LHCN-M2 (cell line): ENCODE measurements at regions not wholly inside any gene's neighbourhood (a gene's known extent, or its start where the extent isn't known, plus 50 kb on each side); places are given as distances from the start of the nearest gene placed in this dataset.
"Not testable (repeated sequence)": the region's sequence is repeated elsewhere in the genome, so short reads cannot be mapped to it uniquely, and the experiment has no call there.

Experiments used
- DNase-seq: peaks from one replicate; pipeline ENCODE4 v3.0.0-alpha.2; 2012; ENCODE audit warnings: low read depth

DNA sequence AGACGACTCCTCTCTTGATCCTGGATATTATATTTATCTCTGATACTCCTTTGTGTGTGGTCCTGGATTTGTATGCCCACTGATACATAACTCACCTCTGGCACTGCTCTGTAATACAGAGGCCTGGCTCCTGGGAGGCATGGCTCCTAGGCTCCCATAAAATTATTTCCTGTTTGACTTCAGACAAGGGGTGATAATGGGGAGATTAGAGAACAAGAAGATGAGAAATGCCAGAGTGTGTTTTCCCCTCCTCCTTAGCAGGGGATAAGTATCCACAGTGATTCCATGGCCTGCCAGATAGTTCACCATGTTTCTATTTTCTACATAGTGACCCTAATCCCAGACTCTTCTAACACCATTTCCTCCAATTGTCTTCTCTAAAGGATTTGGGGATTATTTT, 165.7 kb upstream of the PLSCR5 start:
- no peak for DNase-seq

DNA sequence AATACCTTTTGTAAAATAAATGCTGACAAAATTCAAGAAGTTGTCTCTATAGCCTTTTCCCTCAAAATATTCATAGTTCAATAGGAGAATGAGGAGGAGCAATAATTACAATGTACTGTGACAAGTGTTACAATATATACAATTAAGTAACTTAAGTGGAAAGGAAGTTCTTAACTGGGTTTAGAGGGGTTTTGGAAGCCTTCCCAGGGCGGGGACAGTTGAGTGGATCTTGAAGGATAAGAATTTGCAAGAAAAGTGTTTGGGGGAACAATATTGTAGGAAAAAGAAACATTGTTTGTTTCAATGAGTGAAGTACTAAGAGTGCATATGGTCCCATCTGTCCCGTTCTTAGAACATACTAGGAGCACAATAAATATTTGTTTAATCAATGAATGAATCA, 165.2 kb upstream of the PLSCR5 start:
- DNase-seq, result no peak

DNA sequence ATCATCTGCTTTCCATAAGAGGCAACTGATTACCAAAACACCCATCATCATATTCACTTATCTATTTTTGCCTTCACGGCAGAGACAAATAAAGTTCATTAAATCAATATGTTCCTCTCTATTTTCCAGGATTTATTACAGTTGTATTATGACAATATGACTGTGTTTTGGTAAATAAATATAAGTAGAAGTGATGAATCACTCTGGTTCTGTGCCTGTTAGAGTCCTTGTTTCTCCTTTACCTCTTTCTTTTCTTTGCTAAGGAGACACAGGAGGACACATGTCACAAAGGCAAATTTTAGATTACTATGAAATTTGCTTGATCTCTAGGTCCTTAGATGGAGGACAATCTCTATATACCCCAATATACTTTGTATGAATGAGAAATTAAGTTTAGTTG, 152.6 kb upstream of the PLSCR5 start:
- DNase-seq, result no peak

DNA sequence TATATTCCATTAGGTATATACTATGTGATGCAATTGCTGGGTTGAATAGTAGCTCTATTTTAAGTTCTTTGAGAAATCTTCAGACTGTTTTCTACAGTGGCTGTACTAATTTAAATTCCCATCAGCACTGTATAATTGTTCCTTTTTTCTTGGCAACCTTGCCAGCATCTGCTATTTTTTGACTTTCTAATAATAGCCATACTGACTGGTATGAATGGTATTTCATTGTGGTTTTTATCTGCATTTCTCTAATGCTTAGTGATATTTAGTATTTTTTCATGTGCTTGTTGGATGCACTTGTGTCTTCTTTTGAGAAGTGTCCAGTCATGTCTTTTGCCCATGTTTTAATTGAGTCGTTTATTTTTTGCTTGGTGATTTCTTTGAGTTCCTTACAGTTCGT, 145.1 kb upstream of the PLSCR5 start:
- DNase-seq, result peak; percentile 69

DNA sequence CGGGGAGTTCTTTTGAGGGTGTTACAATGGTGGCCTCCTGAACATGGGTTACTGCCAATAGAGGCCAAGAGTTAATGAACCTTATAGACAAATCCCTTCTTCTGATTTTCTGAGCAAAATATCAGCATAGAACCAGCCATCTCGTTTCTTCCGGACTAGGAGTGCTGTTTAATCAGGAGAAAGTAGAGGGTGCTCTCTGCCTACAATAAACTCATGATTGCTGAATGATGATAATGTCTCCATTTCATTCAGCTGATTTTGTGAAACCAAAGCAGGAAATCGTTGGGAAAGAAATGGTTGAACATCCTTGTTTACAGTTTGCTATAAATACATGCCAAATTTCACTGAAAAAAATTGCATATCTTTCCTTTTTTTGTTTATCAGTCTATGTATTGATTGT, 142.8 kb upstream of the PLSCR5 start:
- peak; percentile 85 for DNase-seq

DNA sequence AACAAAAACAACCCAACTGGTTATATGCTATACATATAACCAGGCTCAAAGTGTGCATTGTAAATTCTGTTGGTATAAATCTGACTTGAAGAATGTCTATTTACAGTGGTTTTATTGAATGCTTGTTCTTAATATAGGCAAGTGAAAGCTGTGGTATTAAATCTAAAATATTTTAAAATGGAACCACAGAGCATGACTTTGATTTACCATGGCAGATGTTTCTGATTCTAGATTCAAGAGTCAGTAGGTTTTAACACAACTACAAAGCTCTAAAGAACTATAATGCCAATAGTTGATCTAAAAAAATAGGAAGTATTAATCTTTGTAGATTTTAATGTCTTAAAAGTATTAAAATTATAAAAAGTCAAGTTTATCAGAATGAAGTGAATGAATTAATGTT, 141.9 kb upstream of the PLSCR5 start:
- DNase-seq, result peak; percentile 55

DNA sequence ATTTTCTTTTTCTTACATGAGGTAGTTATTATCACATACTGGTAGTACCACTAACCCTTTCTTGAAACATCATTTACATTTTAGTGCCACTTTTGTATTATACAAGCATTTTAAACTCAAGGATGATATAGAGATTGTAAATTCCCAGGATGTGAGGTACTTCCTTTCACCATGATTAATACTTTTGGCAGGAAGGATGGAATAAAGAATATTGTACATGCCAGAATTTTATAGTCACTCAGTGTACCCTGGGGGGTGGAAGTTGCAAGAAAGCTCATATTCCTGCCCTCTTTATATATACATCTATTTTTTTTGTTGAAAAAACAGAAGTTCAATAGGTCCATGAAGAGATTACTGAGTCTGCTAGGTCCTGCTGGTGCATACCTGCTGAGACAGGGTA, 141.0 kb upstream of the PLSCR5 start:
- peak; percentile 54 for DNase-seq

DNA sequence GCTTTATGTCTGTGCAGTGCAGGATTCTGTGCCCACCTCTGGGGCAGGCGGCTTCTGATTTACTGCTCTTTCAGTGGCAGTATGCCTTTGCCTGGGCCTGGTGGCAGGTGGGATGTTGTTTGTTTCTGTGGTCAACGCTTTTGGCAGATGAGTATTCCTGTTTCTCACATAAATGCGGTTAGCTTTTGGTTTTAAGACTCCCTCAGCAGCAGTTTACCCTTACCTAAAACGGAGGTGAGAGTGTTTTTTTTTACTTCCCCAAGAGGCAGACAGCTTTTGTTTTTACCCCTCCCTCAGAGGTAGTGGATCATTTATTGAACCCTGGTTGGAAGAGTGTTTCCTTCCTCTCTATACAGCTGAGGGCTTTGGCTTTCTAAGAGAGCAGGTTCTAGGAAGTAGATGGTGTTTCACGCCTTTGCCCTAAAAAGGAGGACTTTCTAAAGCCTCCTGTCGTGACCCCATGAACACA, 134.1 kb upstream of the PLSCR5 start:
- no peak for DNase-seq

DNA sequence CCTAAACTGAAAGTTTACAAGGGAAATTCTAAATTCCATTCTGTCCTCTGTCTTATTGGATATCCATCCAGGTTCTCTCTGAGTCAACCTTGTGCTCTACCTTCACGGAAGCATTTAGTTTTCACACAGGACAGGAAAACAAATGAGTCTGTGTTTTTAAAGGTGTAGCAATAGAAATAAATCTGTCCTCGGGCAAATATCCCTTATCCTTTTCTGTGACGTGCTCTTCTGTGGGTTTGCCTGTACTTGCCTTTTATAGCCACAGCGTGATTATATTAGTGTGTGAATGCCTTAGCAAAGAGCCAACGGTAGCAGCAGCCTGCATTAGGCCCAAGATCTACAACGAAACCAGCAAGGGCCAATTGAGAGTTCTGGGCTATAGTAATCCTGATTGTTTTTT, 127.2 kb upstream of the PLSCR5 start:
- no peak for DNase-seq

DNA sequence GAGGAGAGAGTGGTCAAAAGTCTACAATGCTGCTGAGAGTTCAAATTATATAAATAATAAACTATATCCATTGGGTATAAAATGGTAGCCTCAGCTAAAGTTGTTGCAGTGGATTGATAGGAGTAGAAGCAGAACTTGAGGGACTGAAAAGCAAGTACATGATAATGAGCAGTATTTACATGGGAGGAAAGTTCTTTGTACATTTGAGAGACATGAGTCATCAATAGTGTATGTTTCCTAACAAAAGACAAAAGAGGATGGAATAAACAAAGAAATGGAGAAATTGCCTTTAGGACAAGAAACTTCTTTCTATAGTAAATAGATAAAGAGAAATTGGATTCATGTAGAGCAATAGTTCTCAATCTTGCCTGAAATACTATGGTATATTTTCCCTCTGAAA, 110.0 kb upstream of the PLSCR5 start:
- DNase-seq, result peak; percentile 58

DNA sequence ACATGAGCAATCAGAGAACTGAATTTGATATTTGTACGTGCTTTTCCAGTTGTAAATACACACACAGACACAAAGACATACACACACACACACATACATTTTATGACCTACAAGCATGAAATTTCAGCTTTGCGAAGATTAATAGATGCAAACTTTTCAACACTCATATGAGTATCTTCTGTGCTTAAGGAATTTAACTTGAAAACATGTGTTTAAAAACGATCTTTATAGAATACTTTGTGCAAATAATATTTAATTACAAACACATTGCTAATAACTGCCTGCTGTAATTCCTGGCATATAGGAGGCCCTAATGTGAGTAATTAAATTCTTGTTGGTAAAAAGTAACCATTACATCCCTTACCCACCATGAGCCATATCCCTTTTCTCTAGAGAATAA, 107.7 kb upstream of the PLSCR5 start:
- no peak for DNase-seq

DNA sequence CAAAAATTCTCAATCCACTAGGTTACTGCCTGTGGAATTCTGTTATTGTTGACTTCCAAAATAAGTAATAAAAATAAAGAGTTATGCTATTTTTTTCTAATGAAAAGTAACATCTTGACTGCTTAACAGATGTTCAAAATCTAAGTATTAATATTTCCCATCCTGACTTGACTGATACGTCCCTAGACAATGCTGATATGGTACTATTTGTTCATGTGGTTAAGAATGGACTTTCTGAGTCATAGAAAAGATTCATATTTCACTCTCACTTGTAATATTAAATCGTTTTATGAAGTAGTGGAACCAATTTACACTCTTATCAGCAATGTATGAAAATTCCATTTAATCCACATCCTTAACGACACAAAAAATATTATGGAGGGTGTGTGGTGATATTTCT, 104.8 kb upstream of the PLSCR5 start:
- DNase-seq, result peak; percentile 87

DNA sequence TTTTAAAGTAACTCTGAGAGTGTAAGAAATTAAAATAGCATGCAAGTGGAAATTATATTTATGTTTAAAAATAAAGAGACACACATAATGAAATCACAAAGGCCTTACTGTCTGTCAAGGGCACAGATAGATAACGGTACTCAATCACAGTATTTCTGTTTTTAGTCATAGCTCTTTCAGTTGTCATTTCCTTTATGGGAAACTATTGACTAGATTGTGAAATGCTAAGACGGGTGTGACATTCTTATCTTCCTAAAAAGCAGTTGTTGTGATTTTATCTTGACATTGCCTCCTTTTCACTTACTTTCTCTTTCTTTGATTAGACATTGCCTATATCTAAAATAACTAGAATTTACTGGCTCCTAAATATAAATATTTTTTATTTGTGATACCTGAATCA, 100.1 kb upstream of the PLSCR5 start:
- DNase-seq, result no peak

DNA sequence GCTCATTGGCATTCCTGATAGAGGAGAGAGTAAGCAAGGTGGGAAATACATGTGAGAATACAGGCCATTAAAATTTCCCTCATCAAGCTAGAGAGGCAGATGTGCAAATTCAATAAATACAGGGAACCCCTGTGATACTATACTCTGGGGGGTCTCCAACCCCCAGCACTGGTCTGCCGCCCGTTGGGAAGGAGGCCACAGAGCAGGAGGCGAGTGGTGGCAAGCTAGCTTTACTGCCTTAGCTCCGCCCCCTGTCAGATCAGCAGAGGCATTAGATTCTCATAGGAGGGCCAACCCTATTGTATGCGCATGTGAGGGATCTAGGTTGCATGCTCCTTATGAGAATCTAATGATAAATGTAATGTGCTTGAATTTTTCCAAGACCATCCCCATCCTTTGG, 97.1 kb upstream of the PLSCR5 start:
- DNase-seq, result no peak

DNA sequence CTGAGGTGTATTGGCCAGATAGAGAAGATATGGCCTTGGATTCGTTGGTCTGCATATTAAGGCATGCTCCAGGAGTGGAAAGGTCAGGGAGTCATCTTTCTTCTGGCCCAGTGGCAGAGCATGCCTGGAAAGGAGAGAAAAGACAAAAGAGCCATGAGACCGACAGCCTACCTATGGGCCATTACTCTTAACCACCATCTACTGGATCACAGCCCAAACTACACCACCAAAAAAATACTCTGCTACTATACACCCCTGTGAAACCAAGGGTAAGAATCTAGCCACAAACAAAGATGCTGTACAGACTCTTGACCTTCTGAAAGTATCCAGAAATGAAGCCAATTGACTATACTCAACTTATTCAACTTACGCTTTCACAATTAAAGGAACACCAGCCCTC, 96.1 kb upstream of the PLSCR5 start:
- DNase-seq, result no peak

DNA sequence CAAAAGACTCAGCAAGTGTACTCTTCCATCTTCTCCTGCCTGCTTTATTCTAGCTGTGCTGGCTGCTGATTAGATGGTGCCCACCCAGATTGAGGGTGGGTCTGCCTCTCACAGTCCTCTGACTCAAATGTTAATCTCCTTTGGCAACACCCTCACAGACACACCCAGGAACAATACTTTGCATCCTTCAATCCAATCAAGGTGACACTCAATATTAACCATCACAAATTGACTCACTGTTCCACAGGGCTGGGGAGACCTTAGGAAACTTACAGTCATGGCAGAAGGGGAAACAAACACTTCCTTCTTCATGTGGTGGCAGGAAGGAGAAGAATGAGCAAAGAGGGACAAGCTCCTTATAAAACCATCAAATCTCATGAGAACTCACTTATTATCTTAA, 94.9 kb upstream of the PLSCR5 start:
- DNase-seq, result not testable (repeated sequence)

DNA sequence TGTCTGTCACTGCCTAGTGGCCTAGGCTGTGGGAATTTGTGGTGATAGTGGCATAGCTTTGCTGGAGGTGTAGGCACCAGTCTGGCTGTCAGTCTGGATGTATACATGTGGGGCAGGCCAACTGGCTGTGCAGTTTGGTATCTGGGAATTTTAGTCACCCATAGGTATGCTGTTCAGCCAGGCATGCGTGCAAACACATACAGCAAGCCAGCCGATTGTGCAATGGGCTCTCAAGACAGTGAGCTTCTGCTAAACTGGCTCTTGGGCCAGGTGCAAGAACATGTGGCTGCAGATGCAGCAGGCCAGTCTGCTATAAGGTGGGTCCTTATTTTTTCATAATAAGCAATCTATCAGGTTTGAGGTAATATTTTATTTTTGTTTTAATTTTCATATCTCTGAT, 87.1 kb upstream of the PLSCR5 start:
- no peak for DNase-seq

DNA sequence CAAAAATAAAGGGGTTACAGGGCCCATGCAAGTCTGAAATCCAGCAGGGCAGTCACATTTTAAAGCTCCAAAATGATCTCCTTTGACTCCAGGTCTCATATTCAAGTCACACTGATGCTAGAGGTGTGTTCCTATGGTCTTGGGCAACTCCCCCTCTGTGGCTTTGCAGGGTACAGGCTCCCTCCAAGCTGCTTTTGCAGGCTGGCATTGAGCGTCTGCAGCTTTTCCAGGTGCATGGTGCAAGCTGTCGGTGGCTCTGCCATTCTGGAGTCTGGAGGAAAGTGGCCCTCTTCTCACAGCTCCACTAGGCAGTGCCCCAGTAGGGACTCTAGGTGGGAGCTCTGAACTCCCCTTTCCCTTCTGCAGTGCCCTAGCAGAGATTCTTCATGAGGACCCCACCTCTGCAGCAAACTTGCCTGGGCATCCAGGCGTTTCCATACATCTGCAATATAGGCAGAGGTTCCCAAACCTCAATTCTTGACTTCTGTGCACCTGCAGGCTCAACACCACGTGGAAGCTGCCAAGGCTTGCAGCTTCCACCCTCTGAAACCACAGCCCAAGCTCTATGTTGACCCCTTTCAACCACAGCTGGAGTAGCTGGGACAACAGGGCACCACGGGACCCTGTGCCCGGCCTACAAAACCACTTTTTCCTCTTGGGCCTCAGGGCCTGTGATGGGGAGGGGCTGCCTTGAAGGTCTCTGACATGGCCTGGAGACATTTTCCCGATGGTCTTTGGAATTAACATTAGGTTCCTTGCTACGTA, 80.1 kb upstream of the PLSCR5 start:
- no peak for DNase-seq

DNA sequence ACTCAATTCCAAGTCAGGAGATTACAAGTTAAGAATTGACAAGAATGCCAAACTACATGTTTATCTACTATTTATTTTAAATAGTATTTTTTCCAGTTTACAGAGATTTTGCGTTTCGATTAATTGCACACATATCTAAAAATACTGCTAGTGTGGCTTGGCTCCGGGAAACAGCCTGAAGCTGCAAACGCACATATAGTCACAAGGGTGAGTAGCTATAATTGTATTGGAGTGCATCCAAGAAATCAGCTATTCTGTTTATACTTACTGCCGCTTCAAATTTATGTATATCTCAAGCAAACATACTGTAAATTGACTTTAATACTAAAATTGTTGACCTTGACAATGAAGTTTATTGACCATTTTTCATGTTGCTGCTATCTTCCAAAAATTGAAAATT, 77.0 kb upstream of the PLSCR5 start:
- DNase-seq, result no peak

DNA sequence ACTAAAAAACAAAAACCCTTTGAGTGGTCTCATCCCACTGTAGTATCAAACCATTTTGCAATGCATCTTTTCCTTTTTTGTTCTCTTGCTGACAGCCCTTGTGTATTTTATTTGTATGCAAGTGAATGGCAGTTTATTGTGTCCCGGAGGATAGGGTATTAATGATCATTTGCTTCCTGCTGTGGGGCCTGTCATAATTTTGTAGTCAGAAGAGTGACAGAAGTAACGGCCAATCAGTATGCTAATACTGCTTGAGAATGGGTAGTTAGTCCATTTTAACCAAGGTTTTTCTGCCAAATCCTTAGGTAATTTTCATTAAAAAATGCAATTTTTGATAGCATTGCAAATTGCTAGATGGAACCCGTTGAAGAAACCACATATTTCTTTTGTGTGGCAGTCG, 75.5 kb upstream of the PLSCR5 start:
- DNase-seq, result no peak

DNA sequence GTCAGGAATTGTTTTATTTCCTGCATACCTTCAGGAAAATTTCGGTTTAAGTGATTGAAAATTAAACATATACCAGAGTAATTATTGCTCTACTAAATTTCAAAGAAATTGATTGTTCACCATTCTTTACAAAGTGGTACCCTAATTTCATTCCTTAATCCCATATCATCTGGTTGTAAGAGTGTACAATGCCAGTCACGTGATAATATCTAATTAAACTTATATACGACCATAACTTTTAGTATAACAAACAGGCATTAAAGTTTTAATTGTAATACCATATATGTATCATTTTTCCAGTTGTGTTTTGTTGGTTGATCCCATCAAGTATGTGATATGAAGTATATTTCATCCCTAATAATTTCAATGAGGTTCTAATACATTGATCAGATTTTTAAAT, 74.8 kb upstream of the PLSCR5 start:
- no peak for DNase-seq

DNA sequence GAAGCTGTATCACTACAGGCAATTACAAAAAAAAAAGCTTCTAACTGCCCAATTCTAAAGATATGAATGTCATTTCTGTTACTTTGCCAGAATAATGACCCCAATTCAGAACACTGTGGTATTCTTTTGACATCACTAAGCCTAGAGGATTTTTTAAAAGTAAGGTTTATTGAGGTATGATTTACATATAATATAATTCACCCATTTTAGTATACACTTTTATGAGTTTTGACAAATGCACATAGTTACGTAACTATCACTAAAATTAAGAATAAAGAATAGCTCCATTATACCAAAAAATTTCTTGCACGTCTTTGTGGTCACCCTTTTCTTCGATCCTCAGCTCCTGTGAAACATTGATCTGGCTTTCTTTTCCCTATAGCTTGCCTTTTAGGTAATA, 74.0 kb upstream of the PLSCR5 start:
- no peak for DNase-seq

DNA sequence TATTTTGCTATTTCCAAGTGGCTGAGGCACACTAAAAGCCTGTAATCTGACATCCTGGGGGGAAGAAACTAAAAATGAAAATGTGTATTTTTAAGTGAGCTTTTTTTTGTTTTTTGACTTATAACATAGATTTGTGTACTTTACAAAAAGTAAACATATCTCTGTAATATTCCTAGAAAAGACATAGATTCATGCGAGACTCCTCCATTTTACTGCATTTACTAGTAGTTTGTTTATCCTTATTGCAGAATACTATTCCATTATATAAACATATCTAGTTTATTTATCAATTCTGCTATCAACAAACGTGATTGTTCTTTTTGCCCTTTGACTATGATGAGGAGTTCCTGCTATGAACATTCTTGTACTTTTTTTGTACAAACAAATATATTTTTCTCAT, 67.8 kb upstream of the PLSCR5 start:
- DNase-seq, result no peak

DNA sequence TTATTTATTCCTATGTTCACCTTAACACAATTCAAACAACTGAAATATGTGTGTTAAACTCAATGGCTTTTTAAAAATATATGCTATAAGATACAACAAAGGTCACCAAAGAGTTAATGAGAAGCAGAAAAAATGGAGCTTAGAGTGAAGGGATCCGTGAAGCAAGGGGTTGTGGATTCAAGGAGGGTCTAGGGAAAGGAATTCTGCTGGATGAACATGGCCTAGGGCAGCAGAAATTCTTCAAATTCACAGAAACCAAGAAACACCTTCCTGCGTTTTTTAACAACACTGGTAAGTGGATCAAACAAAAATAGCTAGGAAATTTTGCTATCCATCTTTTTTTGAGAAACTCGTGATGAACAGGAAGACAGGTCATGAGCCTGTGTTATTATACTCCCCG, 59.3 kb upstream of the PLSCR5 start:
- no peak for DNase-seq
